Transverse colon (tissue), 4 donors: ENCODE measurements at regions not wholly inside any gene's neighbourhood (a gene's known extent, or its start where the extent isn't known, plus 50 kb on each side); places are given as distances from the start of the nearest gene placed in this dataset.

Source experiments
- DNase-seq: peaks from one replicate; pipeline ENCODE4 v3.0.0-alpha.2; 2019
- H3K27ac ChIP-seq, 4 donors: fragments of 200-600 bp; sonication (generic); 2 replicates each; pipeline ENCODE4 v1.5.1; 2016 to 2018; ENCODE audit warnings: inconsistent platforms in 4 of 4
- H3K27me3 ChIP-seq: fragments of 200-600 bp; sonication (generic); 2 replicates; pipeline ENCODE4 v1.5.1; 2017; ENCODE audit warnings: inconsistent platforms
- H3K36me3 ChIP-seq, 4 donors: fragments of 200-600 bp; sonication (generic); 2 replicates each; pipeline ENCODE4 v1.5.1; 2017 to 2019; ENCODE audit warnings: inconsistent platforms in 4 of 4
- H3K4me1 ChIP-seq, 4 donors: fragments of 200-600 bp; sonication (generic); 2 replicates each; pipeline ENCODE4 v1.5.1; 2017 to 2020; ENCODE audit warnings: inconsistent platforms in 4 of 4
- H3K4me3 ChIP-seq, 4 donors: fragments of 200-600 bp; sonication (generic); 1 replicate in 1 of 4; 2 replicates in 3 of 4; pipeline versions ENCODE4 v1.5.1 to v1.6.1; 2017 to 2019; ENCODE audit warnings: inconsistent platforms in 4 of 4
- H3K9me3 ChIP-seq, 2 donors: fragments of 200-600 bp; sonication (generic); 2 replicates each; pipeline ENCODE4 v1.5.1; 2017 to 2019; ENCODE audit warnings: inconsistent platforms in 2 of 2
- CTCF ChIP-seq, 5 experiments: fragments of 200-600 bp in 3 of 5; fragments of 450-650 bp in 2 of 5; sonication (generic) in 3 of 5; IDR thresholded peaks; 1 replicate in 2 of 5; 2 replicates in 3 of 5; pipeline ENCODE4 v1.5.1; 2016 to 2017; ENCODE audit warnings: antibody characterized with exemption in 5 of 5, inconsistent platforms in 3 of 5, mild to moderate bottlenecking in 2 of 5, moderate library complexity in 1 of 5
- EP300 ChIP-seq: sonication (generic); formaldehyde crosslinking; IDR thresholded peaks from one replicate; pipeline ENCODE4 v1.6.1; 2017; ENCODE audit warnings: antibody characterized with exemption, low read depth
- POLR2A ChIP-seq: fragments of 450-650 bp; IDR thresholded peaks from one replicate; pipeline ENCODE4 v1.6.1; 2016; ENCODE audit warnings: antibody characterized with exemption, mild to moderate bottlenecking, moderate library complexity
- POLR2AphosphoS5 ChIP-seq, 3 donors: sonication (generic); formaldehyde crosslinking; IDR thresholded peaks; one replicate each; pipeline ENCODE4 v1.6.1; 2016; ENCODE audit warnings: antibody characterized with exemption in 3 of 3
- WGBS, 2 donors: methylation state at CpG; one replicate each; pipeline ENCODE4 v1.1.5; 2018; ENCODE audit warnings: low coverage in 1 of 2; 5-methylcytosine and 5-hydroxymethylcytosine counted together
- in situ Hi-C, 4 donors: fragments of 200-750 bp; cut with MboI; loops; one replicate each; pipeline versions ENCODE4 v1.15.0 to v1.15.1; 2017; ENCODE audit warnings: low sequenced_read_pairs in 3 of 4, low pct_ligation_motif_present in 1 of 4, low pct_unique_long_range_greater_than_20kb in 1 of 4
- intact Hi-C: fragments of 100-400 bp; cut with DNase I; formaldehyde crosslinking; loops from one replicate; pipeline ENCODE4 v1.15.1; 2023; ENCODE audit warnings: low total_unique reads

GRCh38 chr12:64938179-64938578 lies 113.7 kb downstream of the TBC1D30 start:
- TF ChIP-seq EP300 (no peak), CTCF (IDR thresholded peaks at IDR 0.05) (no peak), POLR2AphosphoS5 (IDR thresholded peaks at IDR 0.05) (no peak), POLR2A (no peak)
- Histone ChIP-seq H3K27ac (no peak overlapping the region), H3K27me3 (no peaks in the 10 kb centered on the region), H3K9me3 (no peaks in the 10 kb centered on the region), H3K4me1 (no peaks in the 10 kb centered on the region), H3K4me3 (no peak overlapping the region), H3K36me3 (no peaks in the 10 kb centered on the region)
- intact Hi-C loops (no loop called here), in situ Hi-C loops (no loop called here)
- 62 to 86% methylated on average over 1 to 2 of the region's 2 CpGs for WGBS, 2 donors
- no peak for DNase-seq

- DNase-seq = no peak
- no peak for TF ChIP-seq POLR2AphosphoS5 (IDR thresholded peaks at IDR 0.05)
- TF ChIP-seq EP300 = no peak
- TF ChIP-seq CTCF (IDR thresholded peaks at IDR 0.05) = no peak
- no peak for TF ChIP-seq POLR2A
- WGBS, 2 donors = 40 to 41% methylated on average over 1 to 5 of the region's 5 CpGs
- Histone ChIP-seq H3K27ac (no peak overlapping the region), H3K4me1 (peaks cover 0 to 10% (median 0%) of the 10 kb centered on the region in 4 donors), H3K4me3 (no peak overlapping the region), H3K27me3 (no peaks in the 10 kb centered on the region), H3K36me3 (no peaks in the 10 kb centered on the region), H3K9me3 (no peaks in the 10 kb centered on the region)
- in situ Hi-C loops = no loop called here
- intact Hi-C loops = no loop called here
Measured at GRCh38 chr12:64943686-64944085, 119.2 kb downstream of the TBC1D30 start.

GRCh38 chr12:64944966-64945365 lies 120.5 kb downstream of the TBC1D30 start:
- no peak for DNase-seq
- no peaks in the 10 kb centered on the region for H3K27me3 ChIP-seq
- in situ Hi-C loops (no loop called here), intact Hi-C loops (no loop called here)
- H3K36me3 ChIP-seq = no peaks in the 10 kb centered on the region
- WGBS, 2 donors = 74 to 100% methylated on average over 1 to 3 of the region's 3 CpGs
- no peak overlapping the region for H3K4me3 ChIP-seq
- H3K9me3 ChIP-seq = no peaks in the 10 kb centered on the region
- H3K27ac ChIP-seq = no peak overlapping the region
- peaks cover 0 to 10% (median 0%) of the 10 kb centered on the region in 4 donors for H3K4me1 ChIP-seq
- TF ChIP-seq CTCF (IDR thresholded peaks at IDR 0.05) (no peak), POLR2AphosphoS5 (IDR thresholded peaks at IDR 0.05) (no peak), POLR2A (no peak), EP300 (no peak)

- intact Hi-C loops = no loop called here
- no peak for DNase-seq
- no peak for TF ChIP-seq POLR2AphosphoS5 (IDR thresholded peaks at IDR 0.05)
- TF ChIP-seq EP300 = no peak
- no peak for TF ChIP-seq CTCF (IDR thresholded peaks at IDR 0.05)
- no peak for TF ChIP-seq POLR2A
- no peaks in the 10 kb centered on the region for H3K36me3 ChIP-seq
- 71 to 76% methylated on average over 3 to 5 of the region's 5 CpGs for WGBS, 2 donors
- H3K4me3 ChIP-seq = no peak overlapping the region
- H3K27ac ChIP-seq = no peak overlapping the region
- H3K9me3 ChIP-seq = no peaks in the 10 kb centered on the region
- H3K4me1 ChIP-seq = peaks cover 0 to 10% (median 0%) of the 10 kb centered on the region in 4 donors
- in situ Hi-C loops = no loop called here
- H3K27me3 ChIP-seq = no peaks in the 10 kb centered on the region
Measured at GRCh38 chr12:64946132-64946829, 121.8 kb downstream of the TBC1D30 start.
